ENCODE measurements at regions not wholly inside any gene's neighbourhood (a gene's known extent, or its start where the extent isn't known, plus 50 kb on each side); places are given as distances from the start of the nearest gene placed in this dataset.

DNA sequence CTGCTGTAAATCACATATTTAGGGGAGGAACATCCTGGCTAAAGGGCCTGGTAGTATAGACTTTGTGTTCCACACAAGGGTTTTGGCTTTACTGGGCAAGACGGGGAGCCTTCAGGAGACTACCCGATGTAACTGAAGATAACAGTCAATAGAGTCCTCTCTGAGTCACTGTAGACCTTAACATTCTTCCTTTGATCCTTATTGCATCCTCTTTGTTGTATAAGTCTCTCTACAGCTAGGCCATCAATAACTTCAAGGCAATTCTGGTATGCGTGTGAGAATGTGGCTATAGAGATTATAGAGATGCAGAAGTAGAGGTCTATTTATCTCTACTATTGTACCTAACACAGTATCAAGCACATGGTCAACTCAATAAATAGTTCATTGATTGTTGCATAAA lies 67.3 kb upstream of the STK32A start:
- Histone ChIP-seq H3K4me3 (ENCODE audit: extremely low read depth, insufficient read depth, low read length, poor library complexity, severe bottlenecking) (no peak overlapping the region), H3K4me1 (ENCODE audit: control insufficient read depth, insufficient read depth, low read length, poor library complexity, severe bottlenecking) (peaks cover 14% of the 10 kb centered on the region), H3K27ac (ENCODE audit: low read depth, low read length, severe bottlenecking) (no peak overlapping the region), H3K36me3 (ENCODE audit: control insufficient read depth, insufficient read depth, low read length) (no peaks in the 10 kb centered on the region), H3K9me3 (ENCODE audit: control insufficient read depth, low read length) (no peaks in the 10 kb centered on the region)
- WGBS, 2 experiments (ENCODE audit: insufficient coverage in 2 of 2) = 67 to 89% methylated on average over 2 of the region's 3 CpGs

DNA sequence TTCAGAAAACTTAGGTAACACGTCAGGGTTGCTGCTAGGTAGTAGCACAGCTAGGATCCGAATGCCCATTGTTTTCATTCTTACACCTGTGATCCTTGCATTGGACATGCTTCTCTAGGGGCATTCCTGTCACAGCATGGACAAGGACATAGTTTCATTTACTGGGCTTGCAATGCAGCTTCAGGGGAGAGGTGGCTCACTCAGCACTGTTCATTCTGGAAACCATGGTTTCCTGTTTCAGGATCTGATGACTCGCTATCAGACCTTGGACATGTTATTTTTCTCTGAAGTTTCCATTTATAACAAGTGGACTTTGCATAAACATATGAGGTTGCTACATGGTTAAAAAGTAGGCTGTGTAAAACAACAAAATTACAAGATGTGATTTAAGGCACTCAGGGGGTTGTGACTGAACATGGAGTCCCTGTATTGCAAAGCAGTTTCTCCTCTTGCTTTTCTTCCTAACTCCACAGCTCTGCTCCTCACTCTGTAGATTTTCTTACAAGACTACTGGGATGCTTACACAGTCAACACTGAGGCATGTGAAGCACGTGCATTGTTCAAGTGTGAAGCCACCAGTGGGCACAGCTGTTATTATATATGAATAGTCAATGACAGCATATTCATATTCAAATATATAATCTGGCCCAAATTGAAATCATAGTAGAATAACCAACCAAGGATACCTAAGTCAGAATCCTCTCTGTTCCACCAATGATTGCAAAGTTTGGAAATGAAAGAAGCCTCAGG lies 66.1 kb upstream of the STK32A start:
- H3K36me3 ChIP-seq (ENCODE audit: control insufficient read depth, insufficient read depth, low read length) = no peaks in the 10 kb centered on the region
- WGBS, 2 experiments (ENCODE audit: insufficient coverage in 2 of 2) = 59 to 87% methylated on average over 2 to 3 of the region's 4 CpGs
- no peak overlapping the region for H3K4me3 ChIP-seq (ENCODE audit: extremely low read depth, insufficient read depth, low read length, poor library complexity, severe bottlenecking)
- no peaks in the 10 kb centered on the region for H3K9me3 ChIP-seq (ENCODE audit: control insufficient read depth, low read length)
- peak overlapping the region; percentile 32 for H3K27ac ChIP-seq (ENCODE audit: low read depth, low read length, severe bottlenecking)
- H3K4me1 ChIP-seq (ENCODE audit: control insufficient read depth, insufficient read depth, low read length, poor library complexity, severe bottlenecking) = peaks cover 14% of the 10 kb centered on the region

DNA sequence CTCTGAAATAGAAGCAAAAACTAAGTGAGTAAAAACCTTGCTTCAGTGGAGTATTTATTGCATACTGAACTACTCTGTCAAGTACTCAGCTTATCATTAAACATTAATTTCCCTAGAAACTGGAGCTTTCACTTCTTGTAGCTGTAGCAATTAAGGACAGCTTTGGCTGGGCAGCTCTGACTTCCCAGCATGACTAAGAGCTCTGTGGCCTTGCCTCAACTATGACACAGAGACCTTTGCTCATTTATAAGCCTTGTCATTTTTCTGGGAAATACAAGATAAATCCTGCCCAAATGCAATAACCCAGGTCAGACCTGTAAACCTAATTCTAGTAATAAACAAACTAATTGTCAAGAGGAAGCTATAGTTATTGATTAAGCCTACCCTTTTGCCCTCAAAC lies 65.4 kb upstream of the STK32A start:
- no peaks in the 10 kb centered on the region for H3K36me3 ChIP-seq (ENCODE audit: control insufficient read depth, insufficient read depth, low read length)
- peak overlapping the region; percentile 32 for H3K27ac ChIP-seq (ENCODE audit: low read depth, low read length, severe bottlenecking)
- no peak overlapping the region for H3K4me3 ChIP-seq (ENCODE audit: extremely low read depth, insufficient read depth, low read length, poor library complexity, severe bottlenecking)
- no peaks in the 10 kb centered on the region for H3K9me3 ChIP-seq (ENCODE audit: control insufficient read depth, low read length)
- peaks cover 14% of the 10 kb centered on the region for H3K4me1 ChIP-seq (ENCODE audit: control insufficient read depth, insufficient read depth, low read length, poor library complexity, severe bottlenecking)

DNA sequence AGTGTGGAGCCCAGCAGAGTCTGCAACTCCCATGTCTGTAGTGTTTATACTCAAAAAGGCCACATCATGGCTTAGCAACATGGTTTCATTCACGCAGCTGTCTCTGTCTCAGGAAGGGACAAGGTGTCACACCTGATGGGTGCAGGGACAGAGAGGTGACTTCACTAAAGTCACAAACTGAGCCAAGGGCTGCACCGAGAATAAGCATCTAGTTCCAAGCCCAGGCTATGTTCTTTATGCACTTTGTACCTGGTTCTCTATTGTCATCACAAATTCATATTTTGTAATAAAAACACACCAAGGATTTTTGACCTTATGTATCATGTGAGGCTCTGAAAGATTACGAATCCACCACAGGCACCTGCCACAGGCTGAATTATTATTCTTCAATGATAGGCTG lies 64.9 kb upstream of the STK32A start:
- H3K4me3 ChIP-seq (ENCODE audit: extremely low read depth, insufficient read depth, low read length, poor library complexity, severe bottlenecking) = no peak overlapping the region
- no peak overlapping the region for H3K27ac ChIP-seq (ENCODE audit: low read depth, low read length, severe bottlenecking)
- H3K9me3 ChIP-seq (ENCODE audit: control insufficient read depth, low read length) = no peaks in the 10 kb centered on the region
- no peaks in the 10 kb centered on the region for H3K36me3 ChIP-seq (ENCODE audit: control insufficient read depth, insufficient read depth, low read length)
- 66 to 82% methylated on average over 2 of the region's 3 CpGs for WGBS, 2 experiments (ENCODE audit: insufficient coverage in 2 of 2)
- peaks cover 14% of the 10 kb centered on the region for H3K4me1 ChIP-seq (ENCODE audit: control insufficient read depth, insufficient read depth, low read length, poor library complexity, severe bottlenecking)

DNA sequence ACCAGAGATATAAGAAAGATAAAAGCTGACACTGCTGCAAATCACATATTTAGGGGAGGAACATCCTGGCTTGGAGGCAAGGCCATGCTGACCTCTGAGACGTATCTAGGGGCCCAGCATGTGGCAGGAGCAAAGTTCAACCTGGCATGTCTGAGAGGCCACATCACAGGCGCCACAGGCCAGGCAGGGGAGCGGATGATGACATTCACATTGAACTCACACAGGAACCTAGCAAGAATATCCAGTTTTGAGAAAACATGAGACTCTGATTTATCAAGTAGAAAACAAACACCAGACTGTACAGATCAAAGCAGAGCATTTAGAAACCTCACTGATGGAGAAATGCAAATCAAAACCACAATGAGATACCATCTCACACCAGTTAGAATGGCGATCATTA lies 64.2 kb upstream of the STK32A start:
- Histone ChIP-seq H3K36me3 (ENCODE audit: control insufficient read depth, insufficient read depth, low read length) (no peaks in the 10 kb centered on the region), H3K27ac (ENCODE audit: low read depth, low read length, severe bottlenecking) (no peak overlapping the region), H3K4me1 (ENCODE audit: control insufficient read depth, insufficient read depth, low read length, poor library complexity, severe bottlenecking) (peaks cover 14% of the 10 kb centered on the region), H3K9me3 (ENCODE audit: control insufficient read depth, low read length) (no peaks in the 10 kb centered on the region), H3K4me3 (ENCODE audit: extremely low read depth, insufficient read depth, low read length, poor library complexity, severe bottlenecking) (no peak overlapping the region)
- WGBS, 2 experiments (ENCODE audit: insufficient coverage in 2 of 2) = 72% methylated on average over 3 of the region's 4 CpGs; no CpG with 5 or more reads in 1 of the 2 experiments

DNA sequence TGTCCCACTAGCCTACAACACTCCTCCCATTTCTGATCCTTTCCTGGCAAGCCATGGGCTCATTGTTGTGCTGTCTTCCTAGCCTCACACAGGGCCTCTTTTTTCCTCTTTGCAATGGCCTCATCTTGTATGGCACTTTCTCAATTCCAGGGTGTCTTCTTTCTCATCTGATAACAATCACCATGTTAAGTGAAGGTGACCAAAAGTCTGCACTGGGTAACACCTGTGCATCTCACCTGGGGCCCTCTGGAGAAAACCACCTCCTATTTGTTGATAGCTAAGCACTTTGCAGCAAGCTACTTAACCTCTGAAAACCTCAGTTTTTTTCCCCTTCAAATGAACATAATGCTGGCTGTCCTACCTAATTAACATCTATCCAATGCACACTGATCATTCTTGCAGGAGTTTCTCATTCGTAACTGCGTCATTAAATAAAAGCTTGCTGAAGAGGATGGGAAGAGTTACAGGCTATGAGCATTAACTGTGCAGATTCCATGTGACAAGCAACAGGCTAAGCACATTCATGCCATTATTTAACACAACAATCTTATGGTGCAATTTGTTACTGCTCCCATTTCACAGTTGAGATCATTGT lies 60.1 kb upstream of the STK32A start:
- WGBS, 2 experiments (ENCODE audit: insufficient coverage in 2 of 2) = no CpG with 5 or more reads among the region's 2 CpGs
- Histone ChIP-seq H3K27ac (ENCODE audit: low read depth, low read length, severe bottlenecking) (no peak overlapping the region), H3K9me3 (ENCODE audit: control insufficient read depth, low read length) (no peaks in the 10 kb centered on the region), H3K4me3 (ENCODE audit: extremely low read depth, insufficient read depth, low read length, poor library complexity, severe bottlenecking) (no peak overlapping the region), H3K36me3 (ENCODE audit: control insufficient read depth, insufficient read depth, low read length) (no peaks in the 10 kb centered on the region), H3K4me1 (ENCODE audit: control insufficient read depth, insufficient read depth, low read length, poor library complexity, severe bottlenecking) (peaks cover 12% of the 10 kb centered on the region)

DNA sequence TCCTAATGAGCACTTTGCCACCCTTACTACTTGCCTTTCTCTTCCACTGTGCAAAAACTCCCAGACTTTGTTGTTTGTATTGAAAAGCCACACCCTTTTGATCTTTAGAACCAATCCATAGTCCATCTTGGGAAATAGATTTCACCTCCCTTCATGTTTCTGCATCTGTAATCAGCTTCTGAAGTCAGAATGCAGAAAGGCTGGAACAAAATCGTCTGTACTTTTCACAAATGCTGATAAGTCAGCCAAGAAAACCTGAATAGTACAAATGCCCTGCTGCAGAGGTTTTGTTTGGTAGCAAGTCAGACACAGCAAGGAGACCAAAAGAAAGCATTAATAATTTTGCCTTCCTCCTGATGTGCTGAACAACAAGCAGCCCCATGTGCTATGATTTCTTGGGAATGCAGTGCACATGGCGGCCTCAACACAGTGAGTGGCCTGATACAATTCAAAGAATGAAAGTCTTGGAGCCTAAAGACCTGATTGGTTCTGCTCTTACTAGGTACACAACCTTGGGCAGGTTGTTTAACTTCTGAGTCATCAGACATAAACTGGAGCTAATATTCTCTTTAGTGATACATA lies 59.2 kb upstream of the STK32A start:
- H3K4me1 ChIP-seq (ENCODE audit: control insufficient read depth, insufficient read depth, low read length, poor library complexity, severe bottlenecking) = peaks cover 12% of the 10 kb centered on the region
- WGBS, 2 experiments (ENCODE audit: insufficient coverage in 2 of 2) = 88 to 92% methylated on average over 1 to 2 of the region's 2 CpGs
- H3K36me3 ChIP-seq (ENCODE audit: control insufficient read depth, insufficient read depth, low read length) = no peaks in the 10 kb centered on the region
- no peak overlapping the region for H3K27ac ChIP-seq (ENCODE audit: low read depth, low read length, severe bottlenecking)
- H3K4me3 ChIP-seq (ENCODE audit: extremely low read depth, insufficient read depth, low read length, poor library complexity, severe bottlenecking) = no peak overlapping the region
- H3K9me3 ChIP-seq (ENCODE audit: control insufficient read depth, low read length) = no peaks in the 10 kb centered on the region

DNA sequence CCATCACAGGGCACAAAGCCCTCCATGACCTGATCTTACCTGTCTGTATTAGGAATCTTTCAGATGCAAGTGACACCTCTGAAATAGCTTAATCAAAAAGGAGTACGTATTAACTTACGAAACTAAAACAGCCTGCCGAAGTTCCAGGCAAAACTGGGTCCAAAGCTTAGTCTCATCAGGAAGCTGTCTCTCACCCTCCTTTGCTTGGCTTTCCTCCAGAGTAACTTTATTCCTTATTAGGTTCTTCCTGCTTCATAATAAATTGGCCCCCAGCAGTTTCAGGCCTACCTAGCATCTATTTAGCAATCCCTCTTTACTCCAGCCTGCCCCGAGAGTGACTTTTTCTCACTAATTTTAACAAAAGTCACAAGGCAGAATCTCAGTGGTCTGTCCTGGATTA lies 58.4 kb upstream of the STK32A start:
- no peaks in the 10 kb centered on the region for H3K9me3 ChIP-seq (ENCODE audit: control insufficient read depth, low read length)
- no peaks in the 10 kb centered on the region for H3K36me3 ChIP-seq (ENCODE audit: control insufficient read depth, insufficient read depth, low read length)
- no peak overlapping the region for H3K27ac ChIP-seq (ENCODE audit: low read depth, low read length, severe bottlenecking)
- H3K4me3 ChIP-seq (ENCODE audit: extremely low read depth, insufficient read depth, low read length, poor library complexity, severe bottlenecking) = no peak overlapping the region
- peaks cover 12% of the 10 kb centered on the region for H3K4me1 ChIP-seq (ENCODE audit: control insufficient read depth, insufficient read depth, low read length, poor library complexity, severe bottlenecking)
- 96 to 100% methylated on average over 3 of the region's 4 CpGs for WGBS, 2 experiments (ENCODE audit: insufficient coverage in 2 of 2)

DNA sequence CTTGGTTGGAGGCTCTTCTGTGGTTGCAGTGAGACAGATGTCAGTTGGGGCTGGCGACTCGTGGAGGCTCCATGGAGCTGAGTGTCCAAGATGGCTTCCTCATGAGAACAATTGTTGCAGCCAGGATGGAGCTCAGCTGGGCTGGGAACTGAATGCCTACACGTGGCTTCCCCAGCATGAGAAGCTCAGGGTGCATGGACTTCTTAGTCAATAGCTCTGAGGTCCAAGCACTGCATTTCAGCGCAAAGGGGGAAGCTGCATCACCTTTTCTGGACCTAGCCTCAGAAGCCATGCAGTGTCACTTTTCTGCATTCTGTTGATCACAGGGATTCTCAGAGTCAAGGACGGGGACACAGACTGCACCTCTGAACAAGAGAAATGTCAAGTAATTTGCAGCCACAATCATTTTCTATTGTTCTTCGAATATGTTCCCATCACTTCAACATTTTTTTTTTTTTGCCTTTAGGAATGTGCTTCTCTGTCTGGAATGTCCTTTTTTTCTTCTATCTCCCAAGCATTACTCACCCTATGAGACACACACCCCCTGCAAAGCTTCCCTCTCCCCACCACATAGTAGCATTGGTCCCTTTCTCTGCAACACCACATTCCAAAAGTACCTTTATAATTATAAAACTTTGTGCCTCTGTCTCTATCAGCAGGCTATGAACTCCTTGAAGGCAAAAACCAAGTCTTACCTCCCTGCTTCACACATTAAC lies 57.5 kb upstream of the STK32A start:
- Histone ChIP-seq H3K27ac (ENCODE audit: low read depth, low read length, severe bottlenecking) (peak overlapping the region; percentile 11), H3K4me1 (ENCODE audit: control insufficient read depth, insufficient read depth, low read length, poor library complexity, severe bottlenecking) (peaks cover 12% of the 10 kb centered on the region), H3K4me3 (ENCODE audit: extremely low read depth, insufficient read depth, low read length, poor library complexity, severe bottlenecking) (no peak overlapping the region), H3K36me3 (ENCODE audit: control insufficient read depth, insufficient read depth, low read length) (no peaks in the 10 kb centered on the region), H3K9me3 (ENCODE audit: control insufficient read depth, low read length) (no peaks in the 10 kb centered on the region)
- WGBS, 2 experiments (ENCODE audit: insufficient coverage in 2 of 2) = 80 to 85% methylated on average over 6 of the region's 6 CpGs

DNA sequence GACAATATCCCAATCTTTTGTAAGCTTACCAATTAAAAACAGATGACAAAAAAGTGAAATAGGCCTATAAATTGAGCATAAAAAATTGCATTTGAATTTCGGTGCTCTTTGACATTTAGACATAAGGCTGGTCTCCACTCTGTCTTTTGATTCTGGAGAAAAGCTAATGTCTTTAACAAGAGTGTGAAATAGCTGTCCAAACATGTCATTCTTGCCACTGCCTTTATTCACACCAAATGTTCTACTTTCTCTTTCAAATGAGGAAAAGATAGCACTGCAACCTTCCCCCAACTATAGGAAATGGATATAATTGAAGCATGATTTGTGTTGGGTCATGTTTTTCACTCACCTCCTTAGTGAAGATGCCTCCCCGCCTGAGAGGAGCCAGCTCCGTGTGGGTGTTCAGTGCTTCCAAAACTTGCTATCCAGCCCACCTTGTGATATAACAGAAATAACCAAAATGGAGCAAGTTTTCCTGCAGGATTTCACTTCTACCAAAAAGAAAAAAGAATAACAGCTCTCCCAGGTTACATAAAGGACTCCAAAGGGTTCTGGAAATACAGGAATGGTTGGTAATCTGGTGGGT lies 55.2 kb upstream of the STK32A start:
- H3K4me1 ChIP-seq (ENCODE audit: control insufficient read depth, insufficient read depth, low read length, poor library complexity, severe bottlenecking) = peaks cover 12% of the 10 kb centered on the region
- 89 to 93% methylated on average over 2 of the region's 3 CpGs for WGBS, 2 experiments (ENCODE audit: insufficient coverage in 2 of 2)
- no peak overlapping the region for H3K27ac ChIP-seq (ENCODE audit: low read depth, low read length, severe bottlenecking)
- H3K9me3 ChIP-seq (ENCODE audit: control insufficient read depth, low read length) = no peaks in the 10 kb centered on the region
- H3K4me3 ChIP-seq (ENCODE audit: extremely low read depth, insufficient read depth, low read length, poor library complexity, severe bottlenecking) = no peak overlapping the region
- no peaks in the 10 kb centered on the region for H3K36me3 ChIP-seq (ENCODE audit: control insufficient read depth, insufficient read depth, low read length)

Data from mesodermal cell (in vitro differentiated cells).